ENCODE measurements at regions not wholly inside any gene's neighbourhood (a gene's known extent, or its start where the extent isn't known, plus 50 kb on each side); places are given as distances from the start of the nearest gene placed in this dataset.

DNA sequence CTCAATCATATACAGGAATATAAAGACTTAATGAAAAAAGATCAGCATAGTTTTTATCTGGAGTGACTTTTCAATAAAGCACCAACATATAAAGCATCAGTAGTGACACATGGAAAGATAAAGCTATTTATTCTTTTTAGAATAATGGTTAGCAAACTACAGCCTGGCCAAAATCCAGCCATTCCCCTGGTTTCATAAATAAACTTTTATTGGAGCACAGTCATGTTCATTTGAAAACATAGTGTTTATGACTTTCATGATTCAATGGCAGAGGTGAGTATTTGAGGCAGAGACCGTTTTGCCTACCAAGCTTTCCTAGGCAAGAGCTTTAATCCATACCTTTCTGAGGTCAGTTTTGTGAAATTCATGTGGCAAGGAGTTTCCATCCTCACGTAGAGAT is 153.5 kb downstream of the RPS12 start:
- TF ChIP-seq, protein P1, sequence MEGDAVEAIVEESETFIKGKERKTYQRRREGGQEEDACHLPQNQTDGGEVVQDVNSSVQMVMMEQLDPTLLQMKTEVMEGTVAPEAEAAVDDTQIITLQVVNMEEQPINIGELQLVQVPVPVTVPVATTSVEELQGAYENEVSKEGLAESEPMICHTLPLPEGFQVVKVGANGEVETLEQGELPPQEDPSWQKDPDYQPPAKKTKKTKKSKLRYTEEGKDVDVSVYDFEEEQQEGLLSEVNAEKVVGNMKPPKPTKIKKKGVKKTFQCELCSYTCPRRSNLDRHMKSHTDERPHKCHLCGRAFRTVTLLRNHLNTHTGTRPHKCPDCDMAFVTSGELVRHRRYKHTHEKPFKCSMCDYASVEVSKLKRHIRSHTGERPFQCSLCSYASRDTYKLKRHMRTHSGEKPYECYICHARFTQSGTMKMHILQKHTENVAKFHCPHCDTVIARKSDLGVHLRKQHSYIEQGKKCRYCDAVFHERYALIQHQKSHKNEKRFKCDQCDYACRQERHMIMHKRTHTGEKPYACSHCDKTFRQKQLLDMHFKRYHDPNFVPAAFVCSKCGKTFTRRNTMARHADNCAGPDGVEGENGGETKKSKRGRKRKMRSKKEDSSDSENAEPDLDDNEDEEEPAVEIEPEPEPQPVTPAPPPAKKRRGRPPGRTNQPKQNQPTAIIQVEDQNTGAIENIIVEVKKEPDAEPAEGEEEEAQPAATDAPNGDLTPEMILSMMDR (IDR thresholded peaks at IDR 0.05) = no peak
- WGBS, 2 donors = 84 to 88% methylated on average over 2 of the region's 2 CpGs
- intact Hi-C loops (cut with DNase I) = loop anchor here in 7 of 10 donors (10.0 kb wide), 9 partner anchors 167 to 587 kb away; partner anchors contain the start of gene EYA4 (in 1 of the 7)
- DNase-seq (no peak), ATAC-seq (no peak)
- Histone ChIP-seq H3K4me3 (no peak overlapping the region), H3K27me3 (no peaks in the 10 kb centered on the region), H3K4me1 (peaks cover 0 to 24% (median 10%) of the 10 kb centered on the region in 9 donors), H3K27ac (no peak overlapping the region), H3K36me3 (no peaks in the 10 kb centered on the region), H3K9me3 (no peaks in the 10 kb centered on the region)

- intact Hi-C loops (cut with DNase I) = loop anchor here in 7 of 10 donors (10.0 kb wide), 9 partner anchors 166 to 586 kb away; partner anchors contain the start of gene EYA4 (in 1 of the 7)
- 81 to 89% methylated on average over 5 of the region's 5 CpGs for WGBS, 2 donors
Measured at GRCh38 chr6:132968419-132968950, 154.1 kb downstream of the RPS12 start.

DNA sequence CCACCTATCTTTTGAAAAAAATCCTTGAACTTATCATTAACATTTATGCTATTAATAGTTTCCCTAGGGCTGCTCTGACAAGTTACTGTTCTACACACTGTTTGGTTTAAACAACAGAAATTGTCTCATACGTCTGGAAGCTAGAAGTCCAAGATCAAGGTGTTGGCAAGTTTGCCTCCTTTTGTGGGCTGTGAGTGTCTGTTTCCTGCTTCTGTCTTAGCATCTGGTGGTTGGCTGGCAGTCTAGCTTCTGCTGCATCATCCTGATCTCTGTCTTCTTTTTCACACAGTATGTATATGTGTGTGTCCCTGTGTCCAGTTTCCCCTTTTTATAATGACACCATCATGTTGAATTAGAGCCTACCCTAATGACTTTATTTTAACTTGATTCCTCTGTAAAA is 154.8 kb downstream of the RPS12 start:
- Histone ChIP-seq H3K4me1 (peaks cover 0 to 25% (median 9%) of the 10 kb centered on the region in 9 donors), H3K4me3 (no peak overlapping the region), H3K27me3 (no peaks in the 10 kb centered on the region), H3K27ac (no peak overlapping the region), H3K9me3 (no peaks in the 10 kb centered on the region), H3K36me3 (no peaks in the 10 kb centered on the region)
- intact Hi-C loops (cut with DNase I) = loop anchor here in 7 of 10 donors (10.0 kb wide), 9 partner anchors 166 to 586 kb away; partner anchors contain the start of gene EYA4 (in 1 of the 7)
- TF ChIP-seq, protein P1 (IDR thresholded peaks at IDR 0.05) = no peak
- no peak for DNase-seq
- ATAC-seq = no peak
- 15 to 16% methylated on average over 1 of the region's 1 CpG for WGBS, 2 donors

More at GRCh38 chr6:132968419-132968950, 154.1 kb downstream of the RPS12 start:
- TF ChIP-seq, protein P1 (IDR thresholded peaks at IDR 0.05) = no peak
- Histone ChIP-seq H3K27me3 (no peaks in the 10 kb centered on the region), H3K36me3 (no peaks in the 10 kb centered on the region), H3K4me3 (no peak overlapping the region), H3K4me1 (peaks cover 0 to 30% (median 10%) of the 10 kb centered on the region in 9 donors), H3K27ac (no peak overlapping the region), H3K9me3 (no peaks in the 10 kb centered on the region)
- DNase-seq (no peak), ATAC-seq (no peak)

DNA sequence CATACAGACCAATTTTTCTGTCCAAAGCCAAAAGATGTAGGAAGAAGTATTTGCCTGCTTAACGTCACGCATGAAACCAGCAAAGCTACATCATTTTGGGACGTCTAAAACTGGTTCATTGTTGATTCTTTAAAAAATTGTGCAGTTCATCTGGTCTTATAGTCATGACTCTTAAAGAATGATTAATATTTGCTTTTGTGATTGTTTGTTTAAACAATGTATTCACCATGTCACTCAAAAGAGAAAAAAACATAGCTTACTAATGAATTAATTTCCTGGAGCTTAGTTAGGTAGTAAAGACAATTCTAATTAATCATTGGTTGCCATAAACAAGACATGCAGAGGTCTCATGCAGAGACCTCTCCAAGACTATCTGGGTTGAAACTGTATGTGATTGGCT is 157.3 kb downstream of the RPS12 start:
- WGBS, 2 donors = 83 to 93% methylated on average over 3 of the region's 3 CpGs
- intact Hi-C loops (cut with DNase I) = no loop called here
- Histone ChIP-seq H3K36me3 (no peaks in the 10 kb centered on the region), H3K27me3 (no peaks in the 10 kb centered on the region), H3K9me3 (no peaks in the 10 kb centered on the region), H3K4me1 (peaks cover 0 to 13% (median 0%) of the 10 kb centered on the region in 9 donors), H3K27ac (no peak overlapping the region), H3K4me3 (no peak overlapping the region)
- TF ChIP-seq, protein P1 (IDR thresholded peaks at IDR 0.05) = no peak
- DNase-seq (no peak), ATAC-seq (no peak)

Measured in heart right ventricle (tissue), 16 donors.